ENCODE measurements at regions not wholly inside any gene's neighbourhood (a gene's known extent, or its start where the extent isn't known, plus 50 kb on each side); places are given as distances from the start of the nearest gene placed in this dataset.

- TF ChIP-seq CTCF (IDR thresholded peaks at IDR 0.05; ENCODE audit: low read depth, low read length) (no peak), POLR2A (IDR thresholded peaks at IDR 0.05; ENCODE audit: extremely low read depth, insufficient read length) (no peak), MAX (IDR thresholded peaks at IDR 0.05; ENCODE audit: low read depth, low read length) (no peak), MYC (IDR thresholded peaks at IDR 0.05; ENCODE audit: low read depth, low read length) (no peak)
Observed at GRCh38 chr17:5980941-5981340, 89.2 kb upstream of the WSCD1 start.

All from NB4 (cell line).